ENCODE measurements at regions not wholly inside any gene's neighbourhood (a gene's known extent, or its start where the extent isn't known, plus 50 kb on each side); places are given as distances from the start of the nearest gene placed in this dataset.
"Not testable (repeated sequence)": the region's sequence is repeated elsewhere in the genome, so short reads cannot be mapped to it uniquely, and the experiment has no call there.

GRCh38 chr14:41549821-41550607 is 56.7 kb upstream of the LRFN5 start:
- no peak for DNase-seq

GRCh38 chr14:41549282-41549681 is 57.4 kb upstream of the LRFN5 start:
- no peak for DNase-seq

GRCh38 chr14:41548666-41549065 is 58.0 kb upstream of the LRFN5 start:
- no peak for DNase-seq

GRCh38 chr14:41541333-41541732 is 65.3 kb upstream of the LRFN5 start:
- no peak for DNase-seq

- no peak for DNase-seq
Observed at GRCh38 chr14:41532255-41532654, 74.4 kb upstream of the LRFN5 start.

GRCh38 chr14:41521891-41522290 is 84.8 kb upstream of the LRFN5 start:
- DNase-seq, result no peak

- not testable (repeated sequence) for DNase-seq
Observed at GRCh38 chr14:41518030-41518429, 88.6 kb upstream of the LRFN5 start.

- no peak for DNase-seq
Observed at GRCh38 chr14:41506552-41506951, 100.1 kb upstream of the LRFN5 start.

- DNase-seq, result no peak
Observed at GRCh38 chr14:41505491-41505890, 101.2 kb upstream of the LRFN5 start.

- DNase-seq, result no peak
Observed at GRCh38 chr14:41498959-41499358, 107.7 kb upstream of the LRFN5 start.

GRCh38 chr14:41490323-41490722 is 116.4 kb upstream of the LRFN5 start:
- no peak for DNase-seq

- DNase-seq, result no peak
Observed at GRCh38 chr14:41489315-41489972, 117.2 kb upstream of the LRFN5 start.

- no peak for DNase-seq
Observed at GRCh38 chr14:41488401-41488800, 118.3 kb upstream of the LRFN5 start.

- no peak for DNase-seq
Observed at GRCh38 chr14:41482861-41483260, 123.8 kb upstream of the LRFN5 start.

- DNase-seq, result no peak
Observed at GRCh38 chr14:41476526-41476925, 130.2 kb upstream of the LRFN5 start.

- DNase-seq, result no peak
Observed at GRCh38 chr14:41461380-41461779, 145.3 kb upstream of the LRFN5 start.

- no peak for DNase-seq
Observed at GRCh38 chr14:41457393-41457792, 149.3 kb upstream of the LRFN5 start.

GRCh38 chr14:41449066-41449465 is 157.6 kb upstream of the LRFN5 start:
- no peak for DNase-seq

- no peak for DNase-seq
Observed at GRCh38 chr14:41446008-41446407, 160.7 kb upstream of the LRFN5 start.

- no peak for DNase-seq
Observed at GRCh38 chr14:41423503-41423902, 183.2 kb upstream of the LRFN5 start.

- not testable (repeated sequence) for DNase-seq
Observed at GRCh38 chr14:41421308-41421707, 185.4 kb upstream of the LRFN5 start.

GRCh38 chr14:41419709-41420108 is 187.0 kb upstream of the LRFN5 start:
- DNase-seq, result no peak

- no peak for DNase-seq
Observed at GRCh38 chr14:41418851-41419250, 187.8 kb upstream of the LRFN5 start.

- DNase-seq, result no peak
Observed at GRCh38 chr14:41409806-41410205, 196.9 kb upstream of the LRFN5 start.

GRCh38 chr14:41404126-41404525 is 202.6 kb upstream of the LRFN5 start:
- no peak for DNase-seq
